Suprapubic skin (tissue), 3 donors: ENCODE measurements at regions not wholly inside any gene's neighbourhood (a gene's known extent, or its start where the extent isn't known, plus 50 kb on each side); places are given as distances from the start of the nearest gene placed in this dataset.

Experiments
- CTCF ChIP-seq, 2 donors: fragments of 200-600 bp in 1 of 2; fragments of 450-650 bp in 1 of 2; sonication (generic) in 1 of 2; IDR thresholded peaks; one replicate each; pipeline ENCODE4 v1.5.1; 2016 to 2019; ENCODE audit warnings: antibody characterized with exemption in 2 of 2, mild to moderate bottlenecking in 1 of 2, moderate library complexity in 1 of 2
- POLR2AphosphoS5 ChIP-seq, 3 donors: sonication (generic); formaldehyde crosslinking; IDR thresholded peaks; one replicate each; pipeline ENCODE4 v1.6.1; 2017; ENCODE audit warnings: antibody characterized with exemption in 3 of 3

- TF ChIP-seq CTCF (IDR thresholded peaks at IDR 0.05) (no peak), POLR2AphosphoS5 (IDR thresholded peaks at IDR 0.05) (no peak)
Observed at GRCh38 chr3:110301781-110302180, 769.8 kb upstream of the NECTIN3 start.
